Mesothelial cell of epicardium (in vitro differentiated cells): ENCODE measurements at regions not wholly inside any gene's neighbourhood (a gene's known extent, or its start where the extent isn't known, plus 50 kb on each side); places are given as distances from the start of the nearest gene placed in this dataset.

ENCODE experiments used
- DNase-seq, 2 experiments: peaks; one replicate each; pipeline ENCODE4 v3.0.0; 2021; ENCODE audit warnings: low spot score in 2 of 2; ENCODE audit not compliant: unreplicated experiment in 2 of 2
- H3K27ac Mint-ChIP-seq: 2 replicates; pipeline ENCODE4 v1.8.0; 2021; ENCODE audit warnings: mixed read lengths
- H3K27me3 Mint-ChIP-seq: 2 replicates; pipeline ENCODE4 v1.8.0; 2021; ENCODE audit warnings: low read depth, mixed read lengths
- H3K36me3 Mint-ChIP-seq: 2 replicates; pipeline ENCODE4 v1.8.0; 2021; ENCODE audit warnings: mixed read lengths
- H3K4me1 Mint-ChIP-seq: 2 replicates; pipeline ENCODE4 v1.8.0; 2021; ENCODE audit warnings: mixed read lengths
- H3K4me3 Mint-ChIP-seq: 2 replicates; pipeline ENCODE4 v1.8.0; 2021; ENCODE audit warnings: mild to moderate bottlenecking, moderate library complexity, mixed read lengths
- H3K9me3 Mint-ChIP-seq: 2 replicates; pipeline ENCODE4 v1.8.0; 2021; ENCODE audit warnings: mixed read lengths
- TF ChIP-seq, protein P1 (sequence below): fragments of 200-600 bp; sonication (generic); IDR thresholded peaks from one replicate; pipeline ENCODE4 v1.5.0; 2021; ENCODE audit warnings: antibody characterized with exemption; ENCODE audit not compliant: unreplicated experiment

DNA sequence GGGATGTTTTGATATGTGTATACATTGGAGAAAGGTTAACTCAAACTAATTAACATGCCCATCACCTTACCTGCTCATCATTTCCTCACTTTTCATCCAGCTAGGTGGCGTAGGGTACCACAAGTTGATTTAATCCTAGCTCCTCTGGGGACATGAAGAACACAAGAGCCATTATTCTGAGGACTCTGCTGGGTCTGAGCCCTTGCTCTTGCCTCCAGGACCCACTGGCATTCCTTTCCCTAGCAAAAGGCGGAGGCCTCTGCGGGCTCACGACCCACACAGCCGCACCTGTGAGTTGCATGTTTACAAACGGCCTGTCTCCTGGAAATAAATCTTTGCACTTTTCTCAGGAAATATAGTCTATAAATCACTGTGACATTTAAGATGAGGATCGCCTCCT, 871.9 kb downstream of the TBC1D22A start:
- H3K4me3 Mint-ChIP-seq = no peak overlapping the region
- no peaks in the 10 kb centered on the region for H3K36me3 Mint-ChIP-seq
- H3K4me1 Mint-ChIP-seq = no peaks in the 10 kb centered on the region
- H3K9me3 Mint-ChIP-seq = peaks cover 59% of the 10 kb centered on the region
- no peak for DNase-seq
- no peaks in the 10 kb centered on the region for H3K27me3 Mint-ChIP-seq
- H3K27ac Mint-ChIP-seq = no peak overlapping the region
- TF ChIP-seq, protein P1, sequence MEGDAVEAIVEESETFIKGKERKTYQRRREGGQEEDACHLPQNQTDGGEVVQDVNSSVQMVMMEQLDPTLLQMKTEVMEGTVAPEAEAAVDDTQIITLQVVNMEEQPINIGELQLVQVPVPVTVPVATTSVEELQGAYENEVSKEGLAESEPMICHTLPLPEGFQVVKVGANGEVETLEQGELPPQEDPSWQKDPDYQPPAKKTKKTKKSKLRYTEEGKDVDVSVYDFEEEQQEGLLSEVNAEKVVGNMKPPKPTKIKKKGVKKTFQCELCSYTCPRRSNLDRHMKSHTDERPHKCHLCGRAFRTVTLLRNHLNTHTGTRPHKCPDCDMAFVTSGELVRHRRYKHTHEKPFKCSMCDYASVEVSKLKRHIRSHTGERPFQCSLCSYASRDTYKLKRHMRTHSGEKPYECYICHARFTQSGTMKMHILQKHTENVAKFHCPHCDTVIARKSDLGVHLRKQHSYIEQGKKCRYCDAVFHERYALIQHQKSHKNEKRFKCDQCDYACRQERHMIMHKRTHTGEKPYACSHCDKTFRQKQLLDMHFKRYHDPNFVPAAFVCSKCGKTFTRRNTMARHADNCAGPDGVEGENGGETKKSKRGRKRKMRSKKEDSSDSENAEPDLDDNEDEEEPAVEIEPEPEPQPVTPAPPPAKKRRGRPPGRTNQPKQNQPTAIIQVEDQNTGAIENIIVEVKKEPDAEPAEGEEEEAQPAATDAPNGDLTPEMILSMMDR = no peak

DNA sequence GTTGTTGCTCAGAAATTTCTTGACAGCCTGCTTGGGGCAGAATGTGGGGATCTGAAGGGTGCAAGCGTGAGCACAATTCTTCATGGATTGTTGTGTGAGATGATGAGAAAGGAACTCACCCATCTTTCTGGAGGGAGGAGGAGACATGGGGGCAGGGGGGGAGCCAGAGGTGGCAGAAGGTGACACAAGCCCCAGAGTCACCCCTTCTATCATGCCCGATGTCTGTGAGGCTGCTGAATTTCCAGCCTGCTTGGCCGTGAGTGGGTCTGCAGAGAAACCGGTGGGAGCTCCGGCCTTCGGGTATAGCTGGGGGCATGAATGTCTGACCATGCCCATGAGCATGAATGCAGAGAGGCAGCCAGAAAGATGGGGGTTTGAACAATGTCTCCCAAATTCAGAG, 870.7 kb downstream of the TBC1D22A start:
- Mint-ChIP-seq H3K36me3 (no peaks in the 10 kb centered on the region), H3K4me3 (no peak overlapping the region), H3K27me3 (no peaks in the 10 kb centered on the region), H3K9me3 (peaks cover 50% of the 10 kb centered on the region), H3K4me1 (no peaks in the 10 kb centered on the region), H3K27ac (no peak overlapping the region)
- TF ChIP-seq, protein P1 = no peak
- no peak for DNase-seq

DNA sequence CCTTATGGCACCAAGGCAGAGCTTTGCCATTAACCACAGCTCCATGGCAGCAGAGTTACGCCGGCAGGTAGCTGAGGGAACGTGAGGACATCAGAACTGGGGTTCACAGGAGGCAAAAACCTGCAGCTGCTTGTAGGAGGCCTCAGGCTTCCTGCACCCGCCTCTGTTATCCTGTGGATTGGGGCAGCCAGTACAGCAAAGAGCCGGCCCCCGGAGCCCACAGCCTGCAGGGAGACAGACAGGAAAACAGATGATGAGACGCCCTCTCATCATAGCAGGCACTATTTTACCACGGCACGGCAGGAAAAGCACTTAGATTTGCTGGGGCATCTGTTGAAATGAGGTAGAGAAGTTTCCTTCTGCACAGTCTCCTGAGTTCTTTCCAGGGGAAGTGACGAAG, 870.3 kb downstream of the TBC1D22A start:
- H3K4me3 Mint-ChIP-seq = no peak overlapping the region
- H3K9me3 Mint-ChIP-seq = peaks cover 46% of the 10 kb centered on the region
- no peak for DNase-seq
- H3K27ac Mint-ChIP-seq = no peak overlapping the region
- no peaks in the 10 kb centered on the region for H3K27me3 Mint-ChIP-seq
- no peaks in the 10 kb centered on the region for H3K4me1 Mint-ChIP-seq
- H3K36me3 Mint-ChIP-seq = no peaks in the 10 kb centered on the region
- TF ChIP-seq, protein P1 = no peak

DNA sequence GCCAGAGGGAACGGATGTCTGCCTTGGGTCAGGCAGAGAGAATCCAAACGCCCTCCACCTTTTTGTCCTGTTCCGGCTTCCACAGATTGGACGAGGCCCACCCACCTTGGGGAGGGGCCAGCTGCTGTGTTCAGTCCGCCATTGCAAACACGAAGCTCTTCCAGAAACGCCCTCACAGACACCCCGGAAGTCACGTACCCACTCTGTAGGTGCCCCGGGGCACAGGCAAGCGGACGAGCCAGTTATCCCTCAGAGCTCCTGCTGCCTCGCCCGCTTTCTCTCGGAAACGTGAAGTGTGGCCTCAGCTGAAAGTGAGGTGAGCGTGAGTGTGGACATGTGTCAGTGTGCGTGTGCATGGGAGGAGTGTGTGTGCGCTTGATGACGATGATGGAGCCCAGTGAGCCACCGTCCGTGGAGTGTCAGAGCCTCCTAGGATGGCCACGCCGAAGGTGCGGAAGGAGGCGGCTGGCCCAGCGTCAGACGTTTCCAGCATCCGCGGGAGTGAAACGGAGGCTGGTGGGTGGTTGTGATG, 869.2 kb downstream of the TBC1D22A start:
- Mint-ChIP-seq H3K9me3 (peaks cover 36% of the 10 kb centered on the region), H3K27me3 (no peaks in the 10 kb centered on the region), H3K27ac (no peak overlapping the region), H3K36me3 (no peaks in the 10 kb centered on the region), H3K4me1 (no peaks in the 10 kb centered on the region), H3K4me3 (no peak overlapping the region)
- TF ChIP-seq, protein P1 = no peak
- DNase-seq = no peak

DNA sequence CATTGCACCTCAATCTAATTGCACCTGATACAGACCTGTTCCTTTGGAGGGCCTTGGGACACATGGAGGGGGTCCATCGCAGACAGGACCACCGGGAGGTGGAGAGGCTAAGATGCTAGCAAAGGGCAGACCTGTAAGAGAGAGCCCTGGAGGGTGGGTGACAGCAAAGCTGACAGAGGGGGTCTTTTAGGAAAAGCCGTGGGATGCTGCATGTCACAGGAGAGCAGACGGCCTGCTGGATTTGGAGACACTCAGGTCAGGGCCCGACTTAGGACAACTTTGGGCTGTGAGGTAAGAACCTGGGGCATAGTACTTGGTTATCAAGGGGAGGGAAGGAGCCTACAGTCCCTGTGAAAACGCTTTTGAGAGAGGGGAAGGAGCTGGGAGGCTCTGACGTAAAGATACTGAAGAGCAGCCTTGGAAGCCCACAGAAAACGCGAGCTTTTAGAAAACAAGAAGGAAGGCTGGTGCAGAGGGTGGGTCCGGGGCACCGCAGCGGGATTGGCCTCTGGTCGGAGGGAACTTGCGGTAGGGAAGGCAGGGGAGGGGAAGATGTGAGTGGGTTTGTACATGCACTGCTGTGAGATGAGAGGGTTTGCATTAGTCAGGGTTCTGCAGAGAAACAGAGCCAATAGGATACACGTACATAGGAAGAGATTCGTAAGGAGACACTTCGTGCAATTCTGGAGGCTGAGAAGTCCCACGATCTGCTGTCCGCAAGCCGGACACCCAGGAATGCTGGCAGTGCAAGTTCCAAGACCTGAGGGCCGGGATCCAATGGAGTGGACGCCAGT, 868.5 kb downstream of the TBC1D22A start:
- no peak overlapping the region for H3K4me3 Mint-ChIP-seq
- DNase-seq = no peak
- no peaks in the 10 kb centered on the region for H3K27me3 Mint-ChIP-seq
- TF ChIP-seq, protein P1 = no peak
- peaks cover 30% of the 10 kb centered on the region for H3K9me3 Mint-ChIP-seq
- H3K36me3 Mint-ChIP-seq = no peaks in the 10 kb centered on the region
- H3K27ac Mint-ChIP-seq = no peak overlapping the region
- H3K4me1 Mint-ChIP-seq = no peaks in the 10 kb centered on the region
